BE2C (cell line): ENCODE measurements at regions not wholly inside any gene's neighbourhood (a gene's known extent, or its start where the extent isn't known, plus 50 kb on each side); places are given as distances from the start of the nearest gene placed in this dataset.

Source experiments
- DNase-seq: peaks from one replicate; pipeline ENCODE4 v3.0.0-alpha.2; 2020
- H3K27me3 ChIP-seq: fragments of 250-450 bp; sonication (Bioruptor Pico); 2 replicates; pipeline ENCODE4 v1.5.1; 2020; ENCODE audit warnings: mild to moderate bottlenecking
- H3K36me3 ChIP-seq: fragments of 250-450 bp; sonication (Bioruptor Pico); 2 replicates; pipeline ENCODE4 v1.5.1; 2020; ENCODE audit warnings: mild to moderate bottlenecking
- H3K4me1 ChIP-seq: fragments of 250-450 bp; sonication (Bioruptor Pico); 2 replicates; pipeline ENCODE4 v1.5.1; 2020
- H3K4me3 ChIP-seq: 2 replicates; pipeline ENCODE4 v1.5.1; 2011; ENCODE audit warnings: low read depth, low read length
- H3K9me3 ChIP-seq: fragments of 250-450 bp; sonication (Bioruptor Pico); 2 replicates; pipeline ENCODE4 v1.5.1; 2020
- CTCF ChIP-seq: IDR thresholded peaks from 2 replicates; pipeline ENCODE4 v1.5.1; 2012; ENCODE audit warnings: mild to moderate bottlenecking, low read depth, low read length

DNA sequence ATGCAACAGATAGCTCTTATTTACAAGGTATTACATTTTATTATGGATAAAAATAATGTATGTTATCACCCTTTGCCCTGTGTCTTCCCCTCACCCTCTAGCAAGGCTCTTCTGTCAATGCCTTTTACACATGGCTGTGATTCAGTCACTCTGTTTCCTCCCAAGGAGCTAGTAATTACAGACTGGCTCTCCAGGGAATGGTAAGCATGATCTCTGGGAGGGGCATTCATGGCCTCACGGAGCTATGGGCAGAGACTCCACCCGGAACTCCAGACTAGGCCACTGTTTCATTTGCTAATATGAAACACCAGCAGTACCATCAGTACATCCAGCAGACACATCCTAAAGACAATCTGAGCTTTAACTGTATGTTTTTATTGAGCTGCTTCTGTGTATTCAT lies 410.9 kb upstream of the CYRIA start:
- DNase-seq: no peak
- Histone ChIP-seq H3K9me3 (no peaks in the 10 kb centered on the region), H3K4me1 (no peaks in the 10 kb centered on the region), H3K4me3 (no peak overlapping the region), H3K36me3 (no peaks in the 10 kb centered on the region), H3K27me3 (no peaks in the 10 kb centered on the region)
- no peak for TF ChIP-seq CTCF

DNA sequence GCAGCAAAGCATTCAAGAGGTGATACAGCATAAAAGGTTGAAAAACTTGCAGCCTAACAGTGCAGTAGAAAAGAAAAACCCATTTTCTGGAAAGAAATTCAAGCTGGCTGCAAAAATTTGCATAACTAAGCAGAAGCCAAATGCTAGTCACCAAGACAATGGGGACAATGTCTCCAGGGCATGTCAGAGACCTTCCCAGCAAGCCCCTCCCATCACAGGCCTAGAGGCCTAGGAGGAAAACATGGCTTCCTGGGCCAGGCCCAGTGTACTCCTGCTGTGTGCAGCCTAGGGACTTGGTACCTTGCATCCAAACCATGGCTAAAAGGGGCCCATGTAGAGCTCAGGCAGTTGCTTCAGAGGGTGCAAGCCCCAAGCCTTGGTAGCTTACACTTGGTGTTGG lies 405.1 kb upstream of the CYRIA start:
- Histone ChIP-seq H3K36me3 (no peaks in the 10 kb centered on the region), H3K9me3 (peaks cover 2% of the 10 kb centered on the region; the same call in 1 of the 2 replicates), H3K27me3 (no peaks in the 10 kb centered on the region), H3K4me3 (no peak overlapping the region), H3K4me1 (no peaks in the 10 kb centered on the region)
- no peak for DNase-seq
- no peak for TF ChIP-seq CTCF

DNA sequence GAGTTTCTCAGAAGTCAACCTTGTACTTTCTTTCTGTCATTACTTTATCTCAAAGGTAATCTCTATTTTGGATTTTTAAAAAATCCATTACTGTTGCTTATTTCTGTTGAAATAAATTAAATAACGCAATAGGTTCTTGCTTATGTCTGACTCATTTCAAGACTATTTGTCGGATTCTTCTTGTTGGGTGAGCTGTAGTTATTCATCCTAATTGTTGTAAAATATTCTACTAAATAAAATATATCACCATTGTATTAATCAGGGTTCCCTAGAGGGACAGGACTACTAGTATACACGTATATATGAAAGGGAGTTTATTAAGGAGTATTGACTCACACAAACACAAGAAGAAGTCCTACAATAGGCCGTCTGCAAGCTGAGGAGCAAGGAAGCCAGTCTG lies 403.9 kb upstream of the CYRIA start:
- H3K27me3 ChIP-seq: no peaks in the 10 kb centered on the region
- no peak for DNase-seq
- no peak for TF ChIP-seq CTCF
- no peaks in the 10 kb centered on the region for H3K4me1 ChIP-seq
- H3K9me3 ChIP-seq: peaks cover 2% of the 10 kb centered on the region; the same call in 1 of the 2 replicates
- H3K4me3 ChIP-seq: no peak overlapping the region
- H3K36me3 ChIP-seq: no peaks in the 10 kb centered on the region

DNA sequence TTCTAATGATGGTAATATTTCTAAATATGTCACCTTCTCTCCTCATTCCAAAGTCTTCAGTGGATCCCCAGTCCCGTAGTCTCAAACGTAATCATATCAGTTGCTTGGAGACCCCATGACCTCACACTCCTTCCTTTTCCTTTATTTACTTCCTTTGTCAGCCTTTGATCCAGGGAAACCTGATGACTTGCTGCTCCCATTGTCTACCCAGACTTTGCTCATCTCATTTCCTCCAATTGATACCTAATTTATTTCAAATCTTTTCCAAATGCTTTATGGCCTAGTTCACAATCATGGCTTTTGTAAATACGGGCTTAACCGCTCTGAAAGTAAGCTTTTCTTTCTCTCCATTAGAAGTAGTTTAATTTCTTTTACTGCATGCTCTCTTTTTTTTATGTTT lies 402.4 kb upstream of the CYRIA start:
- no peak for DNase-seq
- H3K36me3 ChIP-seq: no peaks in the 10 kb centered on the region
- H3K9me3 ChIP-seq: peaks cover 2% of the 10 kb centered on the region; the same call in 1 of the 2 replicates
- H3K4me1 ChIP-seq: no peaks in the 10 kb centered on the region
- H3K4me3 ChIP-seq: no peak overlapping the region
- H3K27me3 ChIP-seq: no peaks in the 10 kb centered on the region
- TF ChIP-seq CTCF: no peak

DNA sequence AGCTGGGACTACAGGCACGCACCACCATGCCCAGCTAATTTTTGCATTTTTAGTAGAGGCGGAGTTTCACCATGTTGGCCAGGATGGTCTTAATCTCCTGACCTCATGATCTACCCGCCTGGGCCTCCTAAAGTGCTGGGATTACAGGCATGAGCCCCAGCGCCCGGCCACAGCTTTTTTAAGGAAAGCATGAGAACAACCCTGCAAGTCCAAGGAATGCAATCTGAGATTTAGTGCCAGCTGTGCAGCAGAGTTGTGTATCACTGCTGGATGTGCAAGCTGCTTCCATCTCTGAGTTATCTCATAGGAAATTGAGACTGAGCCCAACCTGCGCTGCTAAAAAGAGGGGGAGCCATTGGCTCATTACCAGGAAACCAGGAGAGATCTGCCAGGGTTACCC lies 399.9 kb upstream of the CYRIA start:
- Histone ChIP-seq H3K27me3 (no peaks in the 10 kb centered on the region), H3K4me3 (no peak overlapping the region), H3K4me1 (no peaks in the 10 kb centered on the region), H3K9me3 (no peaks in the 10 kb centered on the region), H3K36me3 (no peaks in the 10 kb centered on the region)
- DNase-seq: no peak
- no peak for TF ChIP-seq CTCF

DNA sequence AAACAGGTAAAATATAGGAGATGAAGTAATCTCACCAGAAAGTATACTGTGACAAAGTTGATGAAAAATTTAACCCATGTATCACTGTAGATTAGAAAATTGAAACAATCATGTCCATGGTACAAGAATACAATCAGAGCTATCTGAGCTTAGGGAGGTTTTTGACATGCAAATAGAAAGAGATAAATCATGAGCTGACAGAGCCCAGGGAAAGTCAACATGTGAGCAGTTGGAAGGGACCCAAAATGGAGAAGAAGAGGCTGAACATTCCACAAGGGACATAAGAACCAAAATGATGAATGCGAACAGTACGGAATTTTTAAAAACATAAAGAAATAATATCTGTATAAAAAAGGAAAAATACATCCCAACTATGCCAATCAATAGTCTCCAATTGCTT lies 395.4 kb upstream of the CYRIA start:
- TF ChIP-seq CTCF: no peak
- Histone ChIP-seq H3K27me3 (no peaks in the 10 kb centered on the region), H3K9me3 (no peaks in the 10 kb centered on the region), H3K4me3 (no peak overlapping the region), H3K36me3 (no peaks in the 10 kb centered on the region), H3K4me1 (no peaks in the 10 kb centered on the region)
- DNase-seq: no peak
